ENCODE measurements at regions not wholly inside any gene's neighbourhood (a gene's known extent, or its start where the extent isn't known, plus 50 kb on each side); places are given as distances from the start of the nearest gene placed in this dataset.

DNA sequence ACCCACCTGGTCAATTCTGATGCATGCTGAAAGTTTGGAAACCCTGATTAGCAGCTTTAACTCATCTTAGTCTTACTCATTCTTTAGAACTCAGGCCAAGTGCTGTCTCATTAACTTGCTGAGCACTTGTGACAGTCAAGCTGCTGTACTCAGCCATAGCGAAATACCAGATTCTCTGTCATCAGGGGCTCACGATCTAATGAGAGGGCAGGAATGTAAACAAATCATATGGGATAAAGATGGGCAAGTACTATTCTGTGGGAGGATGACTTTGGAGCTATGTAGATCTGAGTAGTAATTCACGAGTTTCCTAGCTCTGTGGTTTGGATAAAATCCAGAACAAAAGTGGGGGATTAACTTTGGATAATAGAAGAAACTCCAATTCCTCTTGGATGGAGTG, 376.6 kb downstream of the HRH4 start:
- TF ChIP-seq, protein P1, sequence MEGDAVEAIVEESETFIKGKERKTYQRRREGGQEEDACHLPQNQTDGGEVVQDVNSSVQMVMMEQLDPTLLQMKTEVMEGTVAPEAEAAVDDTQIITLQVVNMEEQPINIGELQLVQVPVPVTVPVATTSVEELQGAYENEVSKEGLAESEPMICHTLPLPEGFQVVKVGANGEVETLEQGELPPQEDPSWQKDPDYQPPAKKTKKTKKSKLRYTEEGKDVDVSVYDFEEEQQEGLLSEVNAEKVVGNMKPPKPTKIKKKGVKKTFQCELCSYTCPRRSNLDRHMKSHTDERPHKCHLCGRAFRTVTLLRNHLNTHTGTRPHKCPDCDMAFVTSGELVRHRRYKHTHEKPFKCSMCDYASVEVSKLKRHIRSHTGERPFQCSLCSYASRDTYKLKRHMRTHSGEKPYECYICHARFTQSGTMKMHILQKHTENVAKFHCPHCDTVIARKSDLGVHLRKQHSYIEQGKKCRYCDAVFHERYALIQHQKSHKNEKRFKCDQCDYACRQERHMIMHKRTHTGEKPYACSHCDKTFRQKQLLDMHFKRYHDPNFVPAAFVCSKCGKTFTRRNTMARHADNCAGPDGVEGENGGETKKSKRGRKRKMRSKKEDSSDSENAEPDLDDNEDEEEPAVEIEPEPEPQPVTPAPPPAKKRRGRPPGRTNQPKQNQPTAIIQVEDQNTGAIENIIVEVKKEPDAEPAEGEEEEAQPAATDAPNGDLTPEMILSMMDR (conservative IDR thresholded peaks at IDR 0.05; ENCODE audit: low read length) = no peak
- no peak for TF ChIP-seq EZH2phosphoT487 (IDR thresholded peaks at IDR 0.05; ENCODE audit: borderline replicate concordance)

Measured in Loucy (cell line).